ENCODE measurements at regions not wholly inside any gene's neighbourhood (a gene's known extent, or its start where the extent isn't known, plus 50 kb on each side); places are given as distances from the start of the nearest gene placed in this dataset.

- ATAC-seq = no peak
- TF ChIP-seq OSR1 (CRISPR knock-in tag; IDR thresholded peaks at IDR 0.05) (no peak), PPARA (CRISPR knock-in tag; IDR thresholded peaks at IDR 0.05; ENCODE audit: borderline replicate concordance) (no peak), CSDC2 (CRISPR knock-in tag; IDR thresholded peaks at IDR 0.05) (no peak), SNAI2 (CRISPR knock-in tag; IDR thresholded peaks at IDR 0.05) (no peak), TSHZ2 (CRISPR knock-in tag; IDR thresholded peaks at IDR 0.05) (no peak), TOX (CRISPR knock-in tag; IDR thresholded peaks at IDR 0.05; ENCODE audit: borderline replicate concordance) (no peak), RARB (CRISPR knock-in tag; IDR thresholded peaks at IDR 0.05) (no peak), GLIS3 (CRISPR knock-in tag; IDR thresholded peaks at IDR 0.05) (no peak), PATZ1 (CRISPR knock-in tag; IDR thresholded peaks at IDR 0.05; ENCODE audit: borderline replicate concordance) (no peak), ZC3H10 (CRISPR knock-in tag; IDR thresholded peaks at IDR 0.05) (no peak)
Measured at GRCh38 chr2:173452416-173452815, 97.7 kb downstream of the CDCA7 start.

DNA sequence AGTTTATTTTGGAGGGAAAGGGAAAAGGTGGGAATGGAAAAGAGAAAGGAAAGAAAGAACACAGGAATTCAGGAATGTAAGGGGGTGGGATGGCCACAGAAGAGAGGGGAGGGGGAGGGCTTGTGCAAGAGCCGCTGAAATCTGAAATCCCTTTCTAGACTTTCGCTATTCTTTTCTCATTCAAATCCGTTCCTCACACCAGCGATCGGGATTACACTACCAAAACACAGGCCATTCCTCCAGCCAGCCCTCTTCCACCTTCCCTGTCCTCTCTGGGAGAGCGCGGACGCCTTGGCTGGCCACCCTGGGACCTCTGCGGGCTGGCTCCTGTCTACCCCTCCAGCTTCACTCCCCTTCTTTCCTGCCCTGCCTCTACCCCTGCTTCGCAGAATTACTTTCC is 102.3 kb downstream of the CDCA7 start:
- TF ChIP-seq PATZ1 (CRISPR knock-in tag; IDR thresholded peaks at IDR 0.05; ENCODE audit: borderline replicate concordance) = no peak
- no peak for TF ChIP-seq RARB (CRISPR knock-in tag; IDR thresholded peaks at IDR 0.05)
- TF ChIP-seq CREB5 (CRISPR knock-in tag; IDR thresholded peaks at IDR 0.05; ENCODE audit: low read depth) = no peak
- no peak for TF ChIP-seq SNAI2 (CRISPR knock-in tag; IDR thresholded peaks at IDR 0.05)
- TF ChIP-seq OSR1 (CRISPR knock-in tag; IDR thresholded peaks at IDR 0.05) = no peak
- no peak for TF ChIP-seq ZC3H10 (CRISPR knock-in tag; IDR thresholded peaks at IDR 0.05)
- TF ChIP-seq TSHZ2 (CRISPR knock-in tag; IDR thresholded peaks at IDR 0.05) = no peak
- no peak for TF ChIP-seq CSDC2 (CRISPR knock-in tag; IDR thresholded peaks at IDR 0.05)
- TF ChIP-seq ZNF565 (CRISPR knock-in tag; conservative IDR thresholded peaks at IDR 0.05; ENCODE audit: low read depth) = no peak
- TF ChIP-seq, protein P1, sequence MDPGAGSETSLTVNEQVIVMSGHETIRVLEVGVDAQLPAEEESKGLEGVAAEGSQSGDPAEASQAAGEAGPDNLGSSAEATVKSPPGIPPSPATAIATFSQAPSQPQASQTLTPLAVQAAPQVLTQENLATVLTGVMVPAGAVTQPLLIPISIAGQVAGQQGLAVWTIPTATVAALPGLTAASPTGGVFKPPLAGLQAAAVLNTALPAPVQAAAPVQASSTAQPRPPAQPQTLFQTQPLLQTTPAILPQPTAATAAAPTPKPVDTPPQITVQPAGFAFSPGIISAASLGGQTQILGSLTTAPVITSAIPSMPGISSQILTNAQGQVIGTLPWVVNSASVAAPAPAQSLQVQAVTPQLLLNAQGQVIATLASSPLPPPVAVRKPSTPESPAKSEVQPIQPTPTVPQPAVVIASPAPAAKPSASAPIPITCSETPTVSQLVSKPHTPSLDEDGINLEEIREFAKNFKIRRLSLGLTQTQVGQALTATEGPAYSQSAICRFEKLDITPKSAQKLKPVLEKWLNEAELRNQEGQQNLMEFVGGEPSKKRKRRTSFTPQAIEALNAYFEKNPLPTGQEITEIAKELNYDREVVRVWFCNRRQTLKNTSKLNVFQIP (CRISPR knock-in tag; IDR thresholded peaks at IDR 0.05; ENCODE audit: borderline replicate concordance, low read depth) = no peak
- TF ChIP-seq GLIS3 (CRISPR knock-in tag; IDR thresholded peaks at IDR 0.05) = no peak
- no peak for TF ChIP-seq ISL1 (CRISPR knock-in tag; IDR thresholded peaks at IDR 0.05)
- no peak for TF ChIP-seq ARNTL (CRISPR knock-in tag; IDR thresholded peaks at IDR 0.05; ENCODE audit: borderline replicate concordance, low read depth)
- TF ChIP-seq PPARA (CRISPR knock-in tag; IDR thresholded peaks at IDR 0.05; ENCODE audit: borderline replicate concordance) = no peak
- TF ChIP-seq ZFP30 (CRISPR knock-in tag; IDR thresholded peaks at IDR 0.05) = no peak
- no peak for TF ChIP-seq TOX (CRISPR knock-in tag; IDR thresholded peaks at IDR 0.05; ENCODE audit: borderline replicate concordance)
- no peak for ATAC-seq

All from SK-N-SH treated with all-trans-retinoic acid at 6 μM for 48 hours (cell line).